ENCODE measurements at regions not wholly inside any gene's neighbourhood (a gene's known extent, or its start where the extent isn't known, plus 50 kb on each side); places are given as distances from the start of the nearest gene placed in this dataset.

- TF ChIP-seq CTCF (IDR thresholded peaks at IDR 0.05) (no peak), POLR2AphosphoS5 (IDR thresholded peaks at IDR 0.05; ENCODE audit: low read depth, low read length) (no peak), REST (IDR thresholded peaks at IDR 0.05; ENCODE audit: insufficient read depth in 1 of 2, low read depth in 2 of 2, low read length in 1 of 2) (no peak), SIN3A (IDR thresholded peaks at IDR 0.05; ENCODE audit: borderline replicate concordance, insufficient read depth, low read depth, low read length) (no peak), TCF7L2 (IDR thresholded peaks at IDR 0.05; ENCODE audit: low read depth, low read length) (no peak)
Measured at GRCh38 chr11:37598381-37598780, 1000.3 kb upstream of the RAG2 start.

All from Panc1 (cell line).